HEK293 (cell line): ENCODE measurements at regions not wholly inside any gene's neighbourhood (a gene's known extent, or its start where the extent isn't known, plus 50 kb on each side); places are given as distances from the start of the nearest gene placed in this dataset.
"Not testable (repeated sequence)": the region's sequence is repeated elsewhere in the genome, so short reads cannot be mapped to it uniquely, and the experiment has no call there.

Source experiments
- CTCF ChIA-PET: fragments of 350-600 bp; formaldehyde crosslinking; extraction: SDS; loops from one replicate; lab custom pipeline; 2021; ENCODE audit warnings: antibody characterized with exemption; lab: Yijun Ruan, JAX
- POLR2A ChIA-PET: fragments of 300-600 bp; formaldehyde crosslinking; extraction: SDS; loops from one replicate; lab custom pipeline; 2020; ENCODE audit warnings: antibody characterized with exemption, inconsistent platforms; lab: Yijun Ruan, JAX
- H3K27ac ChIP-seq: fragments of 200-500 bp; sonication (Bioruptor generic); 2 replicates; pipeline ENCODE4 v1.5.1; 2014; ENCODE audit warnings: low read depth, low read length, control low read depth, inconsistent platforms; ENCODE audit errors: extremely low read depth
- H3K36me3 ChIP-seq, 2 experiments: fragments of 200-500 bp in 1 of 2; sonication (Bioruptor generic) in 1 of 2; 1 replicate in 1 of 2; 2 replicates in 1 of 2; pipeline ENCODE4 v1.5.1; 2014 to 2017; ENCODE audit warnings: inconsistent platforms in 2 of 2, low read length in 2 of 2; ENCODE audit not compliant: control insufficient read depth in 2 of 2, insufficient read depth in 1 of 2
- H3K4me1 ChIP-seq: fragments of 200-500 bp; sonication (Bioruptor generic); 2 replicates; pipeline ENCODE4 v1.5.1; 2014; ENCODE audit warnings: mild to moderate bottlenecking, low read length, inconsistent platforms; ENCODE audit not compliant: control insufficient read depth, insufficient read depth
- H3K4me3 ChIP-seq: 2 replicates; pipeline ENCODE4 v1.5.1; 2011; ENCODE audit warnings: low read depth, mild to moderate bottlenecking, control low read depth, low read length, moderate library complexity
- H3K9me3 ChIP-seq: fragments of 200-500 bp; sonication (Bioruptor generic); 2 replicates; pipeline ENCODE4 v1.5.1; 2014; ENCODE audit warnings: low read depth, low read length, inconsistent platforms; ENCODE audit not compliant: control insufficient read depth, insufficient read depth
- KLF9 ChIP-seq: fragments of 450-650 bp; formaldehyde crosslinking; IDR thresholded peaks from 2 replicates; pipeline ENCODE4 v1.5.1; 2016; ENCODE audit warnings: missing biosample characterization, missing genetic modification characterization, low read depth
- MYNN ChIP-seq: fragments of 450-650 bp; formaldehyde crosslinking; IDR thresholded peaks from 2 replicates; pipeline ENCODE4 v1.5.1; 2016; ENCODE audit warnings: missing biosample characterization, missing genetic modification characterization, borderline replicate concordance
- OSR2 ChIP-seq: fragments of 450-650 bp; formaldehyde crosslinking; IDR thresholded peaks from 2 replicates; pipeline ENCODE4 v1.5.1; 2016; ENCODE audit warnings: missing biosample characterization, missing genetic modification characterization
- SALL2 ChIP-seq: fragments of 450-650 bp; formaldehyde crosslinking; IDR thresholded peaks from 2 replicates; pipeline ENCODE4 v1.5.0; 2017; ENCODE audit warnings: missing biosample characterization, mild to moderate bottlenecking, missing genetic modification characterization, borderline replicate concordance
- ZBTB11 ChIP-seq: fragments of 450-650 bp; formaldehyde crosslinking; conservative IDR thresholded peaks from 2 replicates; pipeline ENCODE4 v1.5.1; 2016; ENCODE audit warnings: low read depth, missing biosample characterization, missing genetic modification characterization
- ZBTB48 ChIP-seq: fragments of 450-650 bp; formaldehyde crosslinking; IDR thresholded peaks from 2 replicates; pipeline ENCODE4 v1.5.1; 2016; ENCODE audit warnings: missing biosample characterization, missing genetic modification characterization
- ZFHX2 ChIP-seq: fragments of 450-650 bp; formaldehyde crosslinking; conservative IDR thresholded peaks from 2 replicates; pipeline ENCODE4 v1.5.1; 2016; ENCODE audit warnings: missing biosample characterization, missing genetic modification characterization
- ZNF138 ChIP-seq: fragments of 450-650 bp; formaldehyde crosslinking; IDR thresholded peaks from 2 replicates; pipeline ENCODE4 v1.5.1; 2016; ENCODE audit warnings: missing biosample characterization, missing genetic modification characterization, borderline replicate concordance
- ZNF146 ChIP-seq: fragments of 450-650 bp; formaldehyde crosslinking; IDR thresholded peaks from 2 replicates; pipeline ENCODE4 v1.5.1; 2016; ENCODE audit warnings: missing biosample characterization, missing genetic modification characterization
- ZNF2 ChIP-seq: fragments of 450-650 bp; formaldehyde crosslinking; IDR thresholded peaks from 2 replicates; pipeline ENCODE4 v1.5.1; 2016; ENCODE audit warnings: missing biosample characterization, missing genetic modification characterization
- ZNF280C ChIP-seq: fragments of 450-650 bp; formaldehyde crosslinking; IDR thresholded peaks from 2 replicates; pipeline ENCODE4 v1.5.1; 2016; ENCODE audit warnings: missing biosample characterization, missing genetic modification characterization
- ZNF280D ChIP-seq: fragments of 450-650 bp; formaldehyde crosslinking; IDR thresholded peaks from 2 replicates; pipeline ENCODE4 v1.5.1; 2016; ENCODE audit warnings: missing biosample characterization, missing genetic modification characterization
- ZNF394 ChIP-seq: fragments of 450-650 bp; formaldehyde crosslinking; IDR thresholded peaks from 2 replicates; pipeline ENCODE4 v1.5.1; 2016; ENCODE audit warnings: missing biosample characterization, missing genetic modification characterization, mild to moderate bottlenecking, moderate library complexity, borderline replicate concordance
- ZNF560 ChIP-seq: fragments of 450-650 bp; formaldehyde crosslinking; IDR thresholded peaks from 2 replicates; pipeline ENCODE4 v1.5.1; 2017; ENCODE audit warnings: missing biosample characterization, missing genetic modification characterization, borderline replicate concordance
- ZNF571 ChIP-seq: fragments of 450-650 bp; formaldehyde crosslinking; IDR thresholded peaks from 2 replicates; pipeline ENCODE4 v1.5.0; 2017; ENCODE audit warnings: missing biosample characterization, missing genetic modification characterization
- ZNF626 ChIP-seq: fragments of 450-650 bp; sonication (Bioruptor Pico); formaldehyde crosslinking; IDR thresholded peaks from 2 replicates; pipeline ENCODE4 v1.5.1; 2018; ENCODE audit warnings: missing biosample characterization, missing genetic modification characterization, inconsistent platforms
- ZNF658 ChIP-seq: fragments of 450-650 bp; formaldehyde crosslinking; IDR thresholded peaks from 2 replicates; pipeline ENCODE4; 2016; ENCODE audit warnings: missing biosample characterization, missing genetic modification characterization
- ZNF76 ChIP-seq: fragments of 450-650 bp; formaldehyde crosslinking; IDR thresholded peaks from 2 replicates; pipeline ENCODE4; 2016; ENCODE audit warnings: low read depth, missing biosample characterization, missing genetic modification characterization, borderline replicate concordance
- ZNF785 ChIP-seq: fragments of 450-650 bp; formaldehyde crosslinking; IDR thresholded peaks from 2 replicates; pipeline ENCODE4 v1.5.1; 2016; ENCODE audit warnings: missing biosample characterization, missing genetic modification characterization

GRCh38 chr12:46988122-46988521 lies 91.3 kb upstream of the PCED1B start:
- H3K36me3 ChIP-seq = not testable (repeated sequence)
- TF ChIP-seq ZNF146 (tag by site-specific recombination) (peak; percentile 63), ZNF280D (tag by site-specific recombination) (peak; percentile 75; the same call in 1 of the 2 replicates)
- TF ChIP-seq, all 188 proteins: peak for 2; not testable (repeated sequence) for 186
- H3K9me3 ChIP-seq, CTCF ChIA-PET, H3K4me3 ChIP-seq, POLR2A ChIA-PET, H3K4me1 ChIP-seq, H3K27ac ChIP-seq: not testable (repeated sequence)

- no peak overlapping the region for H3K27ac ChIP-seq
- H3K4me3 ChIP-seq = no peak overlapping the region
- ChIA-PET POLR2A (no interaction called here), CTCF (no interaction called here)
- H3K4me1 ChIP-seq = no peaks in the 10 kb centered on the region
- no peaks in the 10 kb centered on the region for H3K9me3 ChIP-seq
- TF ChIP-seq ZNF394 (tag by site-specific recombination) = no peak
- no peak for TF ChIP-seq ZNF658 (tag by site-specific recombination)
- TF ChIP-seq ZNF280C (tag by site-specific recombination) = no peak
- no peaks in the 10 kb centered on the region for H3K36me3 ChIP-seq
Measured at GRCh38 chr12:46990211-46990610, 89.2 kb upstream of the PCED1B start.

- H3K4me1 ChIP-seq, H3K9me3 ChIP-seq, H3K4me3 ChIP-seq, POLR2A ChIA-PET, H3K36me3 ChIP-seq, H3K27ac ChIP-seq, CTCF ChIA-PET: not testable (repeated sequence)
Measured at GRCh38 chr12:46992051-46992450, 87.4 kb upstream of the PCED1B start.

GRCh38 chr12:46998811-46999368 lies 80.5 kb upstream of the PCED1B start:
- Histone ChIP-seq H3K4me3 (no peak overlapping the region), H3K36me3 (no peaks in the 10 kb centered on the region), H3K9me3 (no peaks in the 10 kb centered on the region), H3K27ac (no peak overlapping the region), H3K4me1 (no peaks in the 10 kb centered on the region)
- ChIA-PET POLR2A (no interaction called here), CTCF (interaction anchor here (0.6 to 1.7 kb wide), 5 partner anchors 14 to 392 kb away, joined by 3 to 7 read pairs (median 3); no protein-coding TSS in a partner anchor)
- no peak for TF ChIP-seq ZNF2 (tag by site-specific recombination)
- TF ChIP-seq ZNF76 (tag by site-specific recombination) = no peak
- TF ChIP-seq OSR2 (tag by site-specific recombination) = no peak
- TF ChIP-seq MYNN (tag by site-specific recombination) = no peak
- no peak for TF ChIP-seq ZNF626 (tag by site-specific recombination)
- no peak for TF ChIP-seq ZBTB48 (tag by site-specific recombination)
- TF ChIP-seq ZBTB11 (tag by site-specific recombination) = no peak
- no peak for TF ChIP-seq ZFHX2
- no peak for TF ChIP-seq ZNF138 (tag by site-specific recombination)
- no peak for TF ChIP-seq SALL2 (tag by site-specific recombination)
- no peak for TF ChIP-seq KLF9 (tag by site-specific recombination)
- TF ChIP-seq ZNF571 (tag by site-specific recombination) = no peak
- no peak for TF ChIP-seq ZNF560 (tag by site-specific recombination)
- TF ChIP-seq ZNF785 (tag by site-specific recombination) = no peak
